ENCODE measurements at regions not wholly inside any gene's neighbourhood (a gene's known extent, or its start where the extent isn't known, plus 50 kb on each side); places are given as distances from the start of the nearest gene placed in this dataset.
A peak's percentile ranks its signal among the peaks of the same experiment; 100 is the strongest.

DNA sequence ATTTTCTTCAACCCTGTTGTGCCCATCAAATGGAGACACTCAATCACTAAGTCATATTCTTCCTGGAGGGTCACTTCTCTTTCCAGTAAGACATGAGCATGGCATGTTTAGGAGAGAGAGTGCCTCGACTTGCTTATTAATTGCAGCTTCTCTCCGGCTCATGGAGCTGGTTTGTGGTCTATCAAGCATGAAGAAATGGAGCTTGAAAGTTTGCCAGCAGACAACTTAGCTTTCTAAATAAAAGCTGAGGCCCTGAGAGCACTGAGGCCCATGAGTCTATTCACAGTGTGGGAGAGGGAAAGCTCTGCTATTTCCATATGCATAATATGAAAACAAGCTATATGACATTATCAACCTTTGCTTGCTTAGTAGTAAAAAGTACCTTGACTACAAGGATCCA lies 378.5 kb downstream of the FGF9 start:
- H3K79me1 ChIP-seq (ENCODE audit: low read depth in 1 of 2, low read length in 2 of 2) = no peaks in the 10 kb centered on the region
- H4K20me1 ChIP-seq (ENCODE audit: insufficient read depth, low read length) = no peaks in the 10 kb centered on the region
- no peak overlapping the region for H2AFZ ChIP-seq (replicated peaks; ENCODE audit: low read length, poor library complexity)
- WGBS, 2 experiments (ENCODE audit: extremely low coverage in 2 of 2, insufficient read length in 1 of 2) = no CpG with 5 or more reads among the region's 2 CpGs
- BruUV-seq (replicated peaks) = no TSS peak
- ChIA-PET POLR2A (ENCODE audit: unreplicated experiment) (no interaction called here), CTCF (no interaction called here)
- H3K36me3 ChIP-seq (ENCODE audit: control insufficient read depth, insufficient read depth, low read length) = no peaks in the 10 kb centered on the region
- no peak overlapping the region for H3K4me3 ChIP-seq (ENCODE audit: insufficient read depth, low read depth, low read length)
- ATAC-seq (ENCODE audit: low read depth) (peak; percentile 62; the same call in 1 of the 2 replicates), DNase-seq (peak; percentile 50)
- no peaks in the 10 kb centered on the region for H3K9me3 ChIP-seq (ENCODE audit: control insufficient read depth, insufficient read depth, low read length)
- H3K14ac ChIP-seq (replicated peaks; ENCODE audit: low read depth, low read length) = no peak overlapping the region
- H3K56ac ChIP-seq (ENCODE audit: extremely low read depth, insufficient read depth, low read length) = no peak overlapping the region
- TF ChIP-seq NFE2L2 (IDR thresholded peaks at IDR 0.05; ENCODE audit: low read depth, low read length) (no peak), BHLHE40 (IDR thresholded peaks at IDR 0.05; ENCODE audit: low read depth, low read length) (no peak), SMC3 (IDR thresholded peaks at IDR 0.05; ENCODE audit: low read depth, low read length) (no peak), POLR2A (IDR thresholded peaks at IDR 0.05; ENCODE audit: low read depth, low read length) (no peak), FOS (IDR thresholded peaks at IDR 0.05; ENCODE audit: low read depth, low read length) (no peak), MAZ (IDR thresholded peaks at IDR 0.05; ENCODE audit: borderline replicate concordance, low read depth, low read length) (no peak), CEBPB (IDR thresholded peaks at IDR 0.05; ENCODE audit: low read depth, low read length) (no peak), RAD21 (IDR thresholded peaks at IDR 0.05; ENCODE audit: low read length) (no peak), CHD1 (IDR thresholded peaks at IDR 0.05; ENCODE audit: low read depth, low read length) (no peak), MXI1 (IDR thresholded peaks at IDR 0.05; ENCODE audit: borderline replicate concordance, low read depth, low read length) (no peak)
- TF ChIP-seq, protein P1, sequence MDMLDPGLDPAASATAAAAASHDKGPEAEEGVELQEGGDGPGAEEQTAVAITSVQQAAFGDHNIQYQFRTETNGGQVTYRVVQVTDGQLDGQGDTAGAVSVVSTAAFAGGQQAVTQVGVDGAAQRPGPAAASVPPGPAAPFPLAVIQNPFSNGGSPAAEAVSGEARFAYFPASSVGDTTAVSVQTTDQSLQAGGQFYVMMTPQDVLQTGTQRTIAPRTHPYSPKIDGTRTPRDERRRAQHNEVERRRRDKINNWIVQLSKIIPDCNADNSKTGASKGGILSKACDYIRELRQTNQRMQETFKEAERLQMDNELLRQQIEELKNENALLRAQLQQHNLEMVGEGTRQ (IDR thresholded peaks at IDR 0.05; ENCODE audit: low read depth, low read length) = no peak
- TF ChIP-seq, protein P2, sequence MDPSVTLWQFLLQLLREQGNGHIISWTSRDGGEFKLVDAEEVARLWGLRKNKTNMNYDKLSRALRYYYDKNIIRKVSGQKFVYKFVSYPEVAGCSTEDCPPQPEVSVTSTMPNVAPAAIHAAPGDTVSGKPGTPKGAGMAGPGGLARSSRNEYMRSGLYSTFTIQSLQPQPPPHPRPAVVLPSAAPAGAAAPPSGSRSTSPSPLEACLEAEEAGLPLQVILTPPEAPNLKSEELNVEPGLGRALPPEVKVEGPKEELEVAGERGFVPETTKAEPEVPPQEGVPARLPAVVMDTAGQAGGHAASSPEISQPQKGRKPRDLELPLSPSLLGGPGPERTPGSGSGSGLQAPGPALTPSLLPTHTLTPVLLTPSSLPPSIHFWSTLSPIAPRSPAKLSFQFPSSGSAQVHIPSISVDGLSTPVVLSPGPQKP (IDR thresholded peaks at IDR 0.05; ENCODE audit: borderline replicate concordance, low read depth, low read length) = no peak
- TF ChIP-seq, protein P3, sequence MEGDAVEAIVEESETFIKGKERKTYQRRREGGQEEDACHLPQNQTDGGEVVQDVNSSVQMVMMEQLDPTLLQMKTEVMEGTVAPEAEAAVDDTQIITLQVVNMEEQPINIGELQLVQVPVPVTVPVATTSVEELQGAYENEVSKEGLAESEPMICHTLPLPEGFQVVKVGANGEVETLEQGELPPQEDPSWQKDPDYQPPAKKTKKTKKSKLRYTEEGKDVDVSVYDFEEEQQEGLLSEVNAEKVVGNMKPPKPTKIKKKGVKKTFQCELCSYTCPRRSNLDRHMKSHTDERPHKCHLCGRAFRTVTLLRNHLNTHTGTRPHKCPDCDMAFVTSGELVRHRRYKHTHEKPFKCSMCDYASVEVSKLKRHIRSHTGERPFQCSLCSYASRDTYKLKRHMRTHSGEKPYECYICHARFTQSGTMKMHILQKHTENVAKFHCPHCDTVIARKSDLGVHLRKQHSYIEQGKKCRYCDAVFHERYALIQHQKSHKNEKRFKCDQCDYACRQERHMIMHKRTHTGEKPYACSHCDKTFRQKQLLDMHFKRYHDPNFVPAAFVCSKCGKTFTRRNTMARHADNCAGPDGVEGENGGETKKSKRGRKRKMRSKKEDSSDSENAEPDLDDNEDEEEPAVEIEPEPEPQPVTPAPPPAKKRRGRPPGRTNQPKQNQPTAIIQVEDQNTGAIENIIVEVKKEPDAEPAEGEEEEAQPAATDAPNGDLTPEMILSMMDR (conservative IDR thresholded peaks at IDR 0.05; ENCODE audit: low read depth, low read length) = no peak
- dilution Hi-C loops (cut with HindIII; ENCODE audit: low sequenced_read_pairs, unreplicated experiment) = no loop called here
- no peak overlapping the region for H3K4me2 ChIP-seq (ENCODE audit: low read depth, low read length)
- H2BK15ac ChIP-seq (ENCODE audit: low read depth, low read length) = no peak overlapping the region
- H3K27ac ChIP-seq (ENCODE audit: insufficient read depth, low read length) = no peak overlapping the region
- no peak overlapping the region for H3K9ac ChIP-seq (ENCODE audit: low read depth, low read length)
- H2BK5ac ChIP-seq (ENCODE audit: low read depth, low read length, poor library complexity, severe bottlenecking) = no peak overlapping the region
- no peak overlapping the region for H4K5ac ChIP-seq (ENCODE audit: low read depth, low read length)
- H3K18ac ChIP-seq (ENCODE audit: low read depth, low read length) = no peak overlapping the region
- H3K9me1 ChIP-seq (ENCODE audit: insufficient read depth, low read length) = no peaks in the 10 kb centered on the region
- no peak overlapping the region for H4K91ac ChIP-seq (ENCODE audit: insufficient read depth, low read depth, low read length)
- H3K23ac ChIP-seq (ENCODE audit: low read depth, low read length) = no peak overlapping the region
- peaks cover 5% of the 10 kb centered on the region; the same call in 1 of the 2 replicates for H3K4me1 ChIP-seq (ENCODE audit: control insufficient read depth, insufficient read depth, low read length)
- H2AK5ac ChIP-seq (ENCODE audit: low read depth, low read length) = no peak overlapping the region
- H2BK20ac ChIP-seq (ENCODE audit: low read depth, low read length) = no peak overlapping the region
- intact Hi-C loops (cut with micrococcal nuclease) = no loop called here
- H3K4ac ChIP-seq (ENCODE audit: low read depth, low read length) = no peak overlapping the region
- H2BK120ac ChIP-seq (ENCODE audit: low read depth, low read length) = no peak overlapping the region
- peaks cover 2% of the 10 kb centered on the region for H3K27me3 ChIP-seq (ENCODE audit: control insufficient read depth, insufficient read depth, low read length)
- no peak overlapping the region for H4K8ac ChIP-seq (ENCODE audit: low read depth in 2 of 2, low read length in 2 of 2)
- H2AK9ac ChIP-seq (replicated peaks; ENCODE audit: low read depth, low read length, poor library complexity) = no peak overlapping the region
- in situ Hi-C loops (cut with MboI; ENCODE audit: low sequenced_read_pairs) = no loop called here
